Activated CD4-positive, alpha-beta T cell treated with anti-CD3 and anti-CD28 coated beads, Interleukin-2, amount 10 ng/mL, durations not matched to agents 24 days and 14 days (primary cell): ENCODE measurements at regions not wholly inside any gene's neighbourhood (a gene's known extent, or its start where the extent isn't known, plus 50 kb on each side); places are given as distances from the start of the nearest gene placed in this dataset.
A peak's percentile ranks its signal among the peaks of the same experiment; 100 is the strongest.

Experiments
- DNase-seq: peaks from one replicate; pipeline ENCODE4 v3.0.0; 2022
- H3K27ac Mint-ChIP-seq: one replicate; pipeline ENCODE4 v1.8.0; 2022; ENCODE audit warnings: mild to moderate bottlenecking, mixed read lengths
- H3K27me3 Mint-ChIP-seq: one replicate; pipeline ENCODE4 v1.8.0; 2022; ENCODE audit warnings: mixed read lengths
- H3K36me3 Mint-ChIP-seq: one replicate; pipeline ENCODE4 v1.8.0; 2022; ENCODE audit warnings: low read depth, mild to moderate bottlenecking, mixed read lengths
- H3K4me1 Mint-ChIP-seq: one replicate; pipeline ENCODE4 v1.8.0; 2021; ENCODE audit warnings: mixed read lengths
- H3K4me3 Mint-ChIP-seq: one replicate; pipeline ENCODE4 v1.8.0; 2022; ENCODE audit warnings: mild to moderate bottlenecking, moderate library complexity, mixed read lengths
- H3K9me3 Mint-ChIP-seq: one replicate; pipeline ENCODE4 v1.8.0; 2021; ENCODE audit warnings: mixed read lengths
- intact Hi-C: fragments of 100-400 bp; cut with micrococcal nuclease; formaldehyde crosslinking; loops from one replicate; pipeline ENCODE4 v1.15.1; 2023

DNA sequence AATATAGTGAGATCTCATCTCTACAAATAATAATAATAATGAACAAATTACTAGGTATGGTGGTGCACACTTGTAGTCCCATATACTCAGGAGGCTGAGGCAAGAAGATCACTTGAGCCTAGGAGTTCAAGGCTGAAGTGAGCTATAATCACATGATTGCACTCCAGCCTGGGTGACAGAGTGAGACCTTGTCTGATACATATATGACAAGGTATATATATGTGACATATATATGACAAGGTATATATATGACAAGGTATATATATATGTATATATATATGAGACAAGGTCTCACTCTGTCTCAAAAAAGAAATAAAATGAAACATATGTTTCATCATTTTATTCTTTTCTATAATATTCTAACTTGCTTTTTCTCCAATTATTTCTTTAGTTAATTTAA is 278.1 kb upstream of the TET2 start:
- no peak overlapping the region for H3K4me3 Mint-ChIP-seq
- H3K27me3 Mint-ChIP-seq, result peaks cover 24% of the 10 kb centered on the region
- no peaks in the 10 kb centered on the region for H3K36me3 Mint-ChIP-seq
- no peak overlapping the region for H3K27ac Mint-ChIP-seq
- no peak for DNase-seq
- intact Hi-C loops, result no loop called here
- H3K4me1 Mint-ChIP-seq, result no peaks in the 10 kb centered on the region
- no peaks in the 10 kb centered on the region for H3K9me3 Mint-ChIP-seq

DNA sequence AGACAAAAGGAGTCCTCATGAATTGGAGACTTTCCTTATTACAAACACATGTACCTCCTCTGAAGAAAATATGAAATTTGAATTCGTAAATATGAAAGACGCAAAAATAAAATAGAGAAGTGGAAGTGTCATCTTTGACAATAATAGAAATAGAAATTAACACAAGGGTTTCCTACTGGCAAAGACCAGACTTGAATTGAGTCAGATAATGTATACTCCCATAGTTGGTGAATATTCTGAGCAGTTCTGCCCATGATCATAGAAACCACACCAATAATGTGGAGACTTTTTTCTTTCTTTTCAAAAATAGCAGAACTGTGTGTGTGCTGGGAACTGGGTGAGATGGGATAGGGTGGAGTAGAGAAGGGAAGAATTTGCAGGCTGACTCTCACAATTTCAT is 277.7 kb upstream of the TET2 start:
- Mint-ChIP-seq H3K27me3 (peaks cover 25% of the 10 kb centered on the region), H3K9me3 (no peaks in the 10 kb centered on the region), H3K4me3 (no peak overlapping the region), H3K4me1 (no peaks in the 10 kb centered on the region), H3K27ac (no peak overlapping the region), H3K36me3 (no peaks in the 10 kb centered on the region)
- DNase-seq, result no peak
- intact Hi-C loops, result no loop called here

- H3K27ac Mint-ChIP-seq, result no peak overlapping the region
- no peaks in the 10 kb centered on the region for H3K36me3 Mint-ChIP-seq
- intact Hi-C loops, result no loop called here
- H3K27me3 Mint-ChIP-seq, result peaks cover 25% of the 10 kb centered on the region
- no peaks in the 10 kb centered on the region for H3K9me3 Mint-ChIP-seq
- H3K4me1 Mint-ChIP-seq, result no peaks in the 10 kb centered on the region
- DNase-seq, result no peak
- H3K4me3 Mint-ChIP-seq, result no peak overlapping the region
Observed at GRCh38 chr4:104869831-104870230, 276.8 kb upstream of the TET2 start.

- no peak for DNase-seq
- Mint-ChIP-seq H3K4me3 (no peak overlapping the region), H3K27me3 (peaks cover 25% of the 10 kb centered on the region), H3K9me3 (peaks cover 4% of the 10 kb centered on the region), H3K27ac (no peak overlapping the region), H3K4me1 (no peaks in the 10 kb centered on the region), H3K36me3 (no peaks in the 10 kb centered on the region)
- intact Hi-C loops, result no loop called here
Observed at GRCh38 chr4:104870495-104871233, 276.0 kb upstream of the TET2 start.

DNA sequence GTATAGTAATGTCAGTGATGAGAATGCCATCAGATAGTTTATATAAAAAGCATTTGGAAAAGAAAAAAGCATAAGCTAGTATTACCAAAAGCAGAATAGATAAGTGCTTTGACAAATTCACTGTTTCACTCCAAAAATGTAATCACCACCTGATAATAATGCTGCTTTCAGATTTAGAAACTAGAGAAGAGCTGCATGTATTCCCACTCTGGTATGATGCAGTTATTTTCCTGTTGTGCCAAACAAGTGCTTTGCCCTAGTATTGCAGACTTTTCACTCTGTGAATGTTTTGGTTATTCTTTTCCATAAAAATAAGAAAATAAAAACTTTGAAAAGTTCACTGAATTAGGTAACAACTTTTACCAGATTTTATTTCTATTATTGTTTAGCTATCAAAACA is 267.7 kb upstream of the TET2 start:
- Mint-ChIP-seq H3K4me3 (no peak overlapping the region), H3K4me1 (peaks cover 9% of the 10 kb centered on the region), H3K27ac (no peak overlapping the region), H3K9me3 (peaks cover 4% of the 10 kb centered on the region), H3K36me3 (no peaks in the 10 kb centered on the region), H3K27me3 (peaks cover 11% of the 10 kb centered on the region)
- DNase-seq, result no peak
- intact Hi-C loops, result loop anchor here (1.0 kb wide), 1 partner anchor 179 kb away; no protein-coding TSS in a partner anchor

DNA sequence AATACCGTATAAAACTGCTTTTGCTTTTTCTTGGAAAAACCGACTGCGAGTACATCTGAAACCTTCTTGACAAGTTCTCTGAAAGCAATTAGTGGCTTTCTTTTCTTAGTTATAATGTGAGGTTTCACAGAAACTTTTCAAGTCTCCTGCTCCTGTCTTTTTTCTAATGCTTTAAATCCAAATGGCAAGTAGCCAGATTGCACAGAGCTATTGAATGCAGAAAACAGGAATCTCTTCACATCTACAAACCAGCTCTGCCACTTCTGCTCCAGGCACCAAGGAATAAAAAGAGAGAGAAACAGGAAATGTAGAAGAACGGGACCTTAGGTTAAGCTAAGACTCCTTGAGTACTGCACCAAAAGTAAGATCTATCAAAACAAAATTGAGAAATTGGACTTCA is 267.3 kb upstream of the TET2 start:
- intact Hi-C loops, result loop anchor here (1.0 kb wide), 1 partner anchor 179 kb away; no protein-coding TSS in a partner anchor
- no peak for DNase-seq
- peak overlapping the region; percentile 32 for H3K4me3 Mint-ChIP-seq

GRCh38 chr4:104879854-104880253 is 266.8 kb upstream of the TET2 start:
- Mint-ChIP-seq H3K27me3 (peaks cover 14% of the 10 kb centered on the region), H3K27ac (no peak overlapping the region), H3K4me3 (peak overlapping the region; percentile 32), H3K36me3 (no peaks in the 10 kb centered on the region), H3K4me1 (peaks cover 9% of the 10 kb centered on the region), H3K9me3 (peaks cover 4% of the 10 kb centered on the region)
- intact Hi-C loops, result loop anchor here (1.0 kb wide), 1 partner anchor 178 kb away; no protein-coding TSS in a partner anchor
- no peak for DNase-seq

More for the DNA sequence above, 267.3 kb upstream of the TET2 start:
- H3K27ac Mint-ChIP-seq, result no peak overlapping the region
- peaks cover 4% of the 10 kb centered on the region for H3K9me3 Mint-ChIP-seq
- H3K36me3 Mint-ChIP-seq, result no peaks in the 10 kb centered on the region
- H3K4me1 Mint-ChIP-seq, result peaks cover 9% of the 10 kb centered on the region
- peaks cover 11% of the 10 kb centered on the region for H3K27me3 Mint-ChIP-seq

DNA sequence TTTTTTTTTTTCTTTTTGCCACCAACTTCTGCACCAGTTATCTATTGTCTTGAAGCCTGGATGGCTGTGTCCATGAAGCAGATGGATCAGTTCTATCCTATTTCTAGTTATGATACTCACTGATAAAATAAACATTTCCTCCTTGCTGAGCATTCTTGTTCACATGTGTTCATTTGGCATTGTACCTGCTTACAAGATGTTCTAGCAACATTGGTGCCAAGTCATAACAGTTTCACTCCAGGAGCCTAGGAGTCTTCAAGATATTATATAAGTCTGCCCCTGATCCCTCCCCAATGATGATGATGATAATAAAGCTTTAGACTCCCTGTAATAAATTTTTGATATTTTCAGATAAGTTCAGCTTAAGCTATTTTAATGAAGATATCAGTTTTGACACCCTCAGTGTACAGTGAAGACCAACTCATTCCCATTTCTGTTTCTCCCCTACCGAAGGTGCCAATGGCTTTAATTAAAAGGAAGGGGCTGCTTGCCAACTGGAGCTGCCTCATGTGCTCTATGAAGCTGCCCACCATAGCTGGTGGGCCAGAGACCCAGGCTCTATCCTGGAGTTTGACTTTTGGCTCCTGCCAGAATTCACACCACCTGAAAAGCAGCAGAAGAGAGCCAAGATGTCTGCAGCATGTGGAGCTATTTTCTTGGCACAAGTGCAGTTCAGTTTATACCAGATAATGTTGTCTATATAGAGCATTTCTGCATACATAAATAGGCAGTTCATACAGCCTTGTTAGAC is 265.4 kb upstream of the TET2 start:
- H3K4me3 Mint-ChIP-seq, result no peak overlapping the region
- H3K4me1 Mint-ChIP-seq, result peaks cover 9% of the 10 kb centered on the region
- no peak for DNase-seq
- H3K9me3 Mint-ChIP-seq, result no peaks in the 10 kb centered on the region
- H3K27ac Mint-ChIP-seq, result no peak overlapping the region
- intact Hi-C loops, result no loop called here
- no peaks in the 10 kb centered on the region for H3K36me3 Mint-ChIP-seq
- peaks cover 11% of the 10 kb centered on the region for H3K27me3 Mint-ChIP-seq

DNA sequence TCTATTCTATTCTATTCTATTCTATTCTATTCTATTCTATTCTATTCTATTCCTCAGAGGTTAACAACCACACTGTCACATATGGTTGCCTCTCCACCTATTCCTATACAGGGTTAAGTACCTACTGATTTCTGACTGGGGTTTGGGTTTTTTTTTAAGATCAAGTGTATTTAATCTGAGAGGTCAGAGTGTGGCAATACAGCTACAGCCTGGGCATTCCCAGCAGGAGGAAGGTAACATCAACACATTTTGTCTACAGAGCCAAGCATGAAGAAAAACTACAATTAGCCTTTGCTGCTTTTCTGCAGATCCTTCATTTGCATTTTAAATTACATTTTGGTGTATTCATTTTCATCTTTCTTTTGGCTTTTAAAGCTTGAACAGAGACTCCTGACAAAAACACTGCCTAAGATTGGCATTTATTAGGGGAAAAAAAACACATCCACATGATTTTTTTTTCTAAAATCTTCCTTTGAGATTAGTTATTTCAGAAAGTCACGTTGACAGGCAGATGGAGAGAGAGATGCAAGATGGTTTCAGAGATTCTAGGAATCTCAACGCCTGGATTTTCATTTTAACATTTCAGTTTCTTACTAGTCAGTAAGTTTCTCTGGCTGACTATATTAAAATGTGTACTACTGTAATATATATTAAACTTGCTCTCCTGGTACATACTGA is 255.9 kb upstream of the TET2 start:
- no peak for DNase-seq
- Mint-ChIP-seq H3K27me3 (peaks cover 2% of the 10 kb centered on the region), H3K9me3 (peaks cover 10% of the 10 kb centered on the region), H3K4me1 (peaks cover 5% of the 10 kb centered on the region), H3K27ac (no peak overlapping the region), H3K4me3 (no peak overlapping the region), H3K36me3 (no peaks in the 10 kb centered on the region)
- intact Hi-C loops, result no loop called here

DNA sequence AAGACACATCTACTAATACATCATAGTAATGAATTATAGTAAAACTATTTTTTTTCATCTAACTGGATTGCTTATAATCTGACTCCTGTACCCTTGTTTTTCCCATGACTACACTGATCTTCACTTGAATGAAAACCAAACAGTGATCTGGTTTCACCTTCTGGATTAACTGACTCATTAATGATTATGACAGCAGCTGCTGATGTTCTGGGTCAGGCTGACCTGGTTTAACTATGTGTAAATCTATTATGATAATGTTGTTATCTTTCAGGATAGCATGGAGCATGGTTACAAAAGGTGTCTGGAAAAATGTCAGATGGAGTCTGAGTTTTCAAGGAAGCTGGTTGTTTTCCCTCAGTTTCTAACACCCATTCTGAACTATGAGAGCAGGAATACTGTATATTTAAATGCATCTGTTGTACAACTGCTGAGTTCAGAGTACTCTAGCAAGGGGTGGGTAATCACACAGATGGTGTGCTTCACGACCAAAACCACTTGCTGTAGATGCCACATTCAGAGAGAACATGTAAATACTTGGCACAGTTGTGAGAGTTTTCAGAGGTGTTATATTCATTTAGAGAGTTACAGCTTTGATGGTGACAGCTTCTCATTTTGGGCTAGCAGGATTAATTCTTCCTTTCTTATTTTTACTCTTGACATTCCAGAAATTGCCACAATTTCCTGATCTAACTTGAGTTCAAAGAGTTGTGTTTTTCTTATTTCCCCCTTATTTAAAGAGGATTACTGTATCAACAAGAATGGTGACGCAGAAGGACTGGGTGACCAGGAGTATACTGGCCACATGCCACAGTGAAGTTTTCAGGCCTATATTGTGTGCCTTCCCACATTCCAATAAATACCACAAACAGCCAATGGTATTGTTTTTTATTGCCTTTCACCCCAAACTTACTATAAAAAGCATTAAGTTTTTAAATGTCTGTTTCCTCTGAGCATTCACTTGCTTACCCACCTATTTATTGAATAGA is 249.7 kb upstream of the TET2 start:
- Mint-ChIP-seq H3K9me3 (peaks cover 10% of the 10 kb centered on the region), H3K27me3 (no peaks in the 10 kb centered on the region), H3K4me1 (peaks cover 3% of the 10 kb centered on the region), H3K4me3 (no peak overlapping the region), H3K36me3 (no peaks in the 10 kb centered on the region), H3K27ac (no peak overlapping the region)
- DNase-seq, result no peak
- intact Hi-C loops, result loop anchor here (2.0 kb wide), 1 partner anchor 70 kb away; no protein-coding TSS in a partner anchor

GRCh38 chr4:104899863-104900262 is 246.8 kb upstream of the TET2 start:
- H3K4me3 Mint-ChIP-seq, result no peak overlapping the region
- H3K27me3 Mint-ChIP-seq, result no peaks in the 10 kb centered on the region
- DNase-seq, result no peak
- peaks cover 6% of the 10 kb centered on the region for H3K9me3 Mint-ChIP-seq
- H3K4me1 Mint-ChIP-seq, result peaks cover 3% of the 10 kb centered on the region
- no peaks in the 10 kb centered on the region for H3K36me3 Mint-ChIP-seq
- intact Hi-C loops, result no loop called here
- no peak overlapping the region for H3K27ac Mint-ChIP-seq

DNA sequence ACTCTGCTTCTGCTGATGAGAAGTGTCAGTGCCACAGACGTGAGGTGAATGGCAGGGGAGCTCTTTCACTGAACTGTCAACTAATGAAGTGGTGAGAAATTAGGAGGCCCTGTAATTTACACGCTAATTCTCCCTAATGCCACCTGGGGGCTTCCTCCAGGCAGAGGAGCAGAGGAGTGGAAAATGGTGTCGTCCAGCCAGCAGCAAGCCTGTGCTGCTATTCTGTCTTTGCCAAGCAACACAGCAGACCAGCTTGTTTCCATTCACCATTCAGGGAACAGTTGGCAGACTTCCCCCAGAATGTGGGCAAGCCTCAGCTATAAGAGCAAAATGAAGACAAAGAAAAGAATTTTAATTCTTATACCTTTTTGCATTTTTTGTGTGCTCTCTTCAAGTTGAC is 245.2 kb upstream of the TET2 start:
- Mint-ChIP-seq H3K27me3 (no peaks in the 10 kb centered on the region), H3K9me3 (peaks cover 6% of the 10 kb centered on the region), H3K36me3 (no peaks in the 10 kb centered on the region), H3K4me3 (no peak overlapping the region), H3K4me1 (peaks cover 3% of the 10 kb centered on the region), H3K27ac (no peak overlapping the region)
- DNase-seq, result no peak
- intact Hi-C loops, result no loop called here

- Mint-ChIP-seq H3K4me3 (no peak overlapping the region), H3K27ac (no peak overlapping the region)
Observed at GRCh38 chr4:104901961-104902605, 244.6 kb upstream of the TET2 start.

More at GRCh38 chr4:104901961-104902605, 244.6 kb upstream of the TET2 start:
- H3K9me3 Mint-ChIP-seq, result peaks cover 6% of the 10 kb centered on the region
- no peak for DNase-seq
- H3K4me1 Mint-ChIP-seq, result no peaks in the 10 kb centered on the region
- no peaks in the 10 kb centered on the region for H3K36me3 Mint-ChIP-seq
- intact Hi-C loops, result no loop called here
- H3K27me3 Mint-ChIP-seq, result no peaks in the 10 kb centered on the region
